Endometrial microvascular endothelial cells (primary cell): ENCODE measurements at regions not wholly inside any gene's neighbourhood (a gene's known extent, or its start where the extent isn't known, plus 50 kb on each side); places are given as distances from the start of the nearest gene placed in this dataset.

Experiments
- in situ Hi-C: cut with HindIII; loops from 2 replicates; pipeline ENCODE4 v1.10.0; 2017; ENCODE audit warnings: low sequenced_read_pairs, low pct_unique_long_range_greater_than_20kb; ENCODE audit errors: inconsistent ontology term

DNA sequence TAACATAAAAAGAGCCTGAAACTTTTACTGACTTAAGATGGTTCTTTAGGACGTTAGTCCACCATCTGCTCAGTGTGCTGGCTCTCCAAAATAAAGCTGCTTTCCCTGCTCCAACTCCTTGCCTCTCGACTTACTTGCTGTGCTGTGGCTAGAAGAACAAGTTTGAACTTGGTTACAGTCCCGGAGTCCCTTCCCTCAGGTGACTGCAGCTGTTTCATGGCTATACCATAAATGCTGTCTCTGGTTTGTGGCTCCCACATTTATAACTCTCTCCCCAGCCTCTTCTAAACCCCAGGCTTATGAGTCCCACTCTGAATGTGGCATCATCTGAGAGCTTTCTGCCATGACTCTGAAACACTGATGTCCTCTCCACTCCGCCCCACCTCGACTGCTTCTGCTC is 166.2 kb upstream of the ADRA1D start:
- in situ Hi-C loops, result no loop called here

DNA sequence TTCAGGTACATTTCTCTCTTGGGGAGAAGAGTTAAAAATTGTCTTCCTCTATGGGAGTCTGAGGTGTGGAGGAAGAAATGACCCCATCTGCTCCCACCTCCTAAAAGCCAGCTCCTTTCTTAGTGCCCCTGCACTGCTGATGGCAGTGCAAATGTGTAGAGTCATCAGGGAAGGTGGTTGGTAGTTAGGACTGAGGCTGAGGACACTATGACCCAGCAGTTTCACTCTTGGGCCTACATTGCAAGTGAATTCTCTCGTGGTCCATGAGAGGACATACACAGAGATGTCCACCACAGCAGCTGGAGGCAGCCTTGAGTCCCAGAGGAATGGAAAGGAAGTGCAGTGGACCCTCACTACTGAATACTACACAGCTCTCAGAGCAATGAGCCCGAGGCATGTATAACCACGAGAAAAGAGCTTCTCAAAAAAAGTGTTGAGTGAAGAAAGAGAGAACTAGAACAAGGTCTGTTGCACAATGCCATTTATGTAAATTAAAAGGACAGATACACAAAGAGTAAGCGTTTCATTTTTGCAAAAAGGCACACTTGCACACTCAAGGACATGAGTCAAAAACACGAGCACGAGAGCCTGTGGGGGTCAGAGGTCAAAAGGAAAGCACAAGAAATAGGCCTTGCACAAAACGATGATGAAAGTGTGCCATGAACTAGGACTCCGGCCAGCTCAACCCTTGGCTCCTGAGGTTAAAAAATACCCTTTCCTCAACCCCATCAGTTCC is 164.4 kb upstream of the ADRA1D start:
- in situ Hi-C loops, result no loop called here

DNA sequence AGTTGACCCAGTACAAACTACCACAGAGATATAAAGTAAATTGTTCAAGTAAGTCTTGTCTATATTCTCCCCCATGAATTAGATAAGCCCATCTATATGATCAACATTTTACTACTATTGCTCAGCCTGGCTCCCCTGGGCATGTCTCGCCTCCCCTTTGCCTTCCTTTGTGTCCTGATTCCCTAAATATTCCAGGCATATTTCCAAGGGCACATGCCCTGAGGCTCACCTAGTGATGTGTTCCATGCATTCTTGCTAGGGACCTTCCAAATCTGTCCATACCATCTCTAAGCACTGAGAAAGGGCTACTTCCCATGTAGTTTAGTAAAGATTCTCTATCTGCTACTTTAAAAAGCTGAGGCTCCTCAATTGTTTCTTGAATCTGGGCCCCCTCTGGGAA is 163.1 kb upstream of the ADRA1D start:
- in situ Hi-C loops, result no loop called here

DNA sequence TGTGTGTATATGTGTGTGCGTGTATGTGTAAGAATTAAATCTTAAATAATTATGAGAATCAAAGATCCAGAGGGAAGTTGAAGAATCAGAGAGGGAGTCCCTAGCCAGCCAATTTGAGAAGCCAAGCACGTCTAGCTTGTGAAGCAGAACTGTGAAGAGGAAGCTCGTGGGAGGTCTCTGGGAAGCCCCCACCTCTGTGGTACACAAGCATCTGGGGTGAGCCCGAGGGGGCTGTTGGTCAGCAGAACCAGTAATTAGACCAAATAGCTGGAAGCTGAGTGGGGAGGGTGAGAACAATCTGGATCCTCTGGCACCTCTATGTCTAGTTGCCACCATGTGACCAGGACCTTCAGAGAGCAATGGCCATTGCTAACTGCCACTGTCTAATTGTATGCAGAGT is 162.7 kb upstream of the ADRA1D start:
- in situ Hi-C loops, result no loop called here

DNA sequence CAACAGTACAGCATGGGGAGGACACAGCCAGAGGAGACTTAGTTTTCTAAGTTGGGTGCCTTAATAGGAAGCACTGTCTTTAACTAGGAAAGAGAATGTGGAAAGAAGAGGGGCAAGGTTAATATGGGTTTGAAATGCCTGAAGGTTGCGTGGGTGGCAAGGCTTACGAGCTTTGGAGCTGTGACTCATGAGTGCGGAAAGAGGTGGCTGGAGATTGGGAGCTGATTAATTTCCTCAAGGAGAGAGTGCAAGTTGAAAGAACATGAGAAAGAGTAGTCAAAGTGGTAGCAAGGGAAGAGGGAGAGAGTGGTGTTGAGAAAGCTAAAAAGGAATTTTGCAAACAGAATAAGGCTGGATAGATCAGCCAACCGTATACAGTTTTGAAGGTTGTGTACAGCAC is 157.5 kb upstream of the ADRA1D start:
- in situ Hi-C loops, result loop anchor here (10.0 kb wide), 1 partner anchor 68 kb away; no protein-coding TSS in a partner anchor

DNA sequence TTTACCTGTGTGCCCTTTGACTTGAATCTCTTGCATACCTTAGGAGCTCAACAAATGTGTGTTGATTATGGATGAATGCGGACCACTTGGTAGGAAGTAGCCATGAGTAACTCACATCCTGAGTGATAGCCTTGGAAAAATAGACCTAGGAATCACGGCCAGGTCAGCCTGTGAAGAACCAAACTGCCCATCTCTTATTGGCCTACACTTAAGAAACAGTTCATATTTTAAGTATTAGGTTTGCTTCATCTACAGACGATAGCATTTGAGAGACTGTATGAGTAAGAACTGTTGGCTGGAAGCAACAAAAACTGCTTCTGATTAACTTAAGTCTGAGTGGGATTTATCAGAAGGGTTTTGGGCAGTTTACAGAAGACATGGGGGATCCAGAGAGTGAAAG is 152.5 kb upstream of the ADRA1D start:
- in situ Hi-C loops, result loop anchor here (10.0 kb wide), 1 partner anchor 73 kb away; no protein-coding TSS in a partner anchor

DNA sequence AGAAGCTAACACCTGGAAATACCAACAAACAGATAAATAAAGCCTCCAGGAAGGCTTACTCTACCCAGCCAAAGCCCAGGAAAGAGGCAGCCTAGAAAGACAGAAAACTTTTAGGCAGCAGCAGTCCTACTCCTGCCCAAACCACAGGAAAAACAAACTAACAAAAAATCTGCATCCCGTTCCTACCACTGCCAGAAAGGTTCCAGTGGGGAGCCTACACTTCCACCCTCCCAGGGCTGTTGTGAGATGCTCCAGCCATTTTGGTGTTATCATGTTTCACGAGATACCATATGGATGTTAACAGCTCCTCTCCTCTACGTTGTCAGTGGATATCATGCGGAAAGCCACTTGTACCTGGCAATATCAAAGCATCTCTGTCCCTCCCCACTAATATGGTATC is 135.9 kb upstream of the ADRA1D start:
- in situ Hi-C loops, result no loop called here

DNA sequence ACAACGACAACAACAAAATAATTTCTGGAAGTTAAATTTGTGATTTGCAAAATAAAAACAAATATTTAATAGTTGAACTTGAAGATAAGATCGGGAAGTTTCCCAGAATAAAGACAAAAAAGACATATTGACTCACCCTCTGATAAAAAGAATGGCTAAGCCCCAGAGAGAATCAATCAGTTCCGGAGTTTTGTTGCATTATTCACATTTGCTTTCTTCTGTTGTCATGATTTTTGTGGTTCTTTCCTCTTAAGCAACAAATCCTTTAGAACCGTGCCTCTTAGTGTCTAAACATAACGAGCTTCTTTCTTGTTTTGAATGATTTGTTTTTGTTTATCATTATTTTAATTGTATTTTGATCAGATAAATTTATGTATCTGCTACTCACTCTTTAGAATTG is 134.9 kb upstream of the ADRA1D start:
- in situ Hi-C loops, result no loop called here

DNA sequence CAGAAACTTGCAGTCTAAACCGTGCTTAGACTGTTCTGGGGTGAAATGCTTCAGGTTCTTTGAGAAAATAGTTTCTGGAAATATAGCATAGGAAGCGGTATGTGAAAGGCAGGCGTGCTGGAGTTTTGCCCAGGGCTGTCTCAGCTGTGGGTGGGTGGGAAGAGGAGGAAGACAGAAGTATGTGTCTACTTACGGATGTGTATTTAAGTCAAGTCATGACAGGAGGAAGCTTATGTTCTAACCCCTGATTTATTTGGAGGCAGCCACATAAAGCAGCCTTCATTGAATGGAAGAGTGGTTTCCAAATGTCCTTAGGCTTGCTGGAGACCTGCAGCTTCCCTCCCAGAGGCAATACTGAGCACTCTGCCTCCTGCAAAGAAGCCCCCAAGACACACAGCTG is 126.8 kb upstream of the ADRA1D start:
- in situ Hi-C loops, result no loop called here

DNA sequence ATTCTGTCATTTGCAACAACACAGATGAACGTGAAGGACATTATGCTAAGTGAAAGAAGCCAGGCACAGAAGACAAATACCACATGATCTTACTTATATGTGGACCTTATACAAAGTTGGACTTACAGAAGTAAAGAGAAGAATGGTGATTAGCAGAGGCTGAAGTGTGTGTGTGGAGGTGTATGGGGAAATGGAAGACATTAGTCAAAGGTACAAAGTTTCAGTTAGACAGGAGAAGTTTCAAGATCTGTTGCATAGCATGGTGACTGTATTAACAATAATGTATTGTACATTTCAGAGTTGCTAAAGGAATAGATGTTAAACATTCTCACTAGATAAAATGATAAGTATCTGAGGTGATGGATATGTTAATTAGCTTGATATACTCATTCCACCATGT is 124.4 kb upstream of the ADRA1D start:
- in situ Hi-C loops, result no loop called here

DNA sequence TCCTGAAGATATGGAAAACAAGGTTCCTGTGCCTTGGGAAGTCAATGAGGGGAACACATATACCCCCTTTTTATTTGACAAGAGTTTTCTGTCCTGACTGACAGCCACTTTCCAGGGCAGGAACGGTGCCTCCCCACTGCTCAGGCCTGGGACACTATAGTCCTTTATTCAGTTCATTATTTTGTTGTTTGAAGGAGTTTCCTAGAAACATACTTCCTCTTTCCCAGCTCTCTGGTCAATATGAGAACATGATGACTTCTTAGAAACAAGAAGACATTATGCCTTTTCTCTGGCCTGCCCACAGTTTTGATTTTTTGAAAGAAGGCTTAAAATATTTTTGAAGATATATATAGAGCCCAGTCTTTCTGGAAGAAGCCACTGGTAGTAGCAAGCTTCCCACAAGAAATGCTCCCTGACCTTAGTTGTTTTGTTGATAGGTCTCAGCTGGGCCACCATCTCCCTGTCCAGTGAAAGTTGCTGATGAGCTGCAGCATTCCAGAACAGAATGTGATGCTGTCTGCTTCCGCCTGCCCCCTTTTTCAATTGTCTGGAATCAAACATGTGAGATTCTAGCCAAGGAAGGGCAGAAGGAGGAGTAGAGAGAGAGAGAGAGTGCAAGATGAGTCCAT is 122.7 kb upstream of the ADRA1D start:
- in situ Hi-C loops, result no loop called here

DNA sequence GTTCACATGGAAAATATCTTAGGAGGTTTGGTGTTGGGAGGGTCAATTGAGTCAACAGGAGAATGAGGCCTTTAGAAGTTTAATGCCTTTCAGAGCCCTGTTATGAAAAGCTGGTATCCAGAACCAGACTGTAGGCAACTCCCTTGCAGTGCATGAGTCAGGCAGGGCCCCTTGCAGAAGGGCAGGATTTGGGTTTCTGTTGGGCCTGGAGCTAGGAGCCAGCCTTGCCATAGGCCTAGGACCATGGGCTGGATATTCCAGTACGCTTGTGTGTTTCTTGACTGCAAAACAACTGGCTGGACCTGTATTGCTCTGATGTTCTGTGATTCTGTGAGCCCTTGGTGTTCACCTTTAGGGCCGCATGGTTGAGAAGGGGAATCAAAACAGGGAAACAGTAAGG is 121.8 kb upstream of the ADRA1D start:
- in situ Hi-C loops, result no loop called here

DNA sequence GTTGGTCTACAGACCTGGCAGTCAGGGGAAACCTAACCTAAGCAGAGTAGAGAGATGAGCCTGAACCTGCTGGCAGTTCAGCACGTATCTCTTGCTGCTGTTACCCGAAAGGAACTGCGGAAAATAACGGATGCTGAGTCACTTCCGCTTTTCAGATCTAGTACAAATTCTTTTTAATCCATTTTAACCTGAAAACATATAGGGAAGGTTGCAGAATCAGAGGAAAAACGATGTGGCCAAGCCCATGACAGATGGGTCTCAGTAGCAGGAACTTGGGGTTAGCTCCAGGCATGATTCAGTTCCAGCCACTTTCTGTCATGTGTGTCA is 120.7 kb upstream of the ADRA1D start:
- in situ Hi-C loops, result no loop called here

DNA sequence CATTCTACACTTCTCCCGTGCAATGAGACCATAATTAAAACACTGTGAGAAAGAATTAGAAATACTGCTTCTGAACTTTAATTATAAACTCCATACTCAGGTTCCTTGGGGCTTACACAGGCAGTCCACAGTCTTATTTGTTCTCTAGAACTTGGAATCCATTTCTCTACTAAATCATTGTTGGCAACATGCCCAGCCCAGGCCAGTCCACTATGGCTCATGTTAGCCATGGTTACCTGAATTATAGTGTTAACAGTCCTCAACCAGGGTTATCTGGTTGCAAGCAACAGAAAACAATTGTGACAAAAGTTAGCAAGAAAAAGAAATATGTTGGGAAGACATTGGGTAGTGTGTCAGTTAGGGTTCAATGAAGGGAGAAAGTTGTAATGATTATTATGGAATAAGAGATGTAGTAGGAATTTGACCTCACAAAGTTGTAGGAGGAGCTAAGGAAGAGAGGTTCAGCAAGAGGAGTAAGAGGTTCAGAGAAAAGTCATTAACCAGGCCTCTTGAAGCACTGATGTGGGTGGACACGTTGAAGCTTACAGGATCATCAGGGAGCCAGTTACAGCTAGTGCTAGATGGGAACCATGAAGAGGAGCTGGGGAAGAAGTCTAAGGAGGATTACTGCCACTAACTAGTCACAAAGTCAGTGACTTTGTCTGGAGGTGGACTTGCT is 120.2 kb upstream of the ADRA1D start:
- in situ Hi-C loops, result no loop called here

DNA sequence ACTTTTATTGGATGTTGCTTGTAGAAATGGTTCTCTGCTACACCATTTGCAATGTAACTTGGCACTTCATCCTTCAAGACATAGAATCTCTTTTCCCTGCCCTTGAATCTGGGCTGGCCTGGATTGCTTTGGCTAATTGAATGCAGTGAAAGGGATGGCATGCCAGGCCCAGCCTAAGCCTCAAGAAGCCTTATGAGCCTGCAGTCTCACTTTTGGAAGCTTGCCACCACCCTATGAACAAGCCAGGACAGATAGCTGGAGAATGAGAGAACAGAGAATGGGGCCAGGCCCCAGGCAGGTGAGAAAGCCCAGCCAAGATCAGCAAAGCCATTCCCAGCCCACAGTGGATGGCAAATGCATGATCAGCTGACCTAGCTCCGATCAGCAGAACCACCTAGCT is 117.0 kb upstream of the ADRA1D start:
- in situ Hi-C loops, result no loop called here

DNA sequence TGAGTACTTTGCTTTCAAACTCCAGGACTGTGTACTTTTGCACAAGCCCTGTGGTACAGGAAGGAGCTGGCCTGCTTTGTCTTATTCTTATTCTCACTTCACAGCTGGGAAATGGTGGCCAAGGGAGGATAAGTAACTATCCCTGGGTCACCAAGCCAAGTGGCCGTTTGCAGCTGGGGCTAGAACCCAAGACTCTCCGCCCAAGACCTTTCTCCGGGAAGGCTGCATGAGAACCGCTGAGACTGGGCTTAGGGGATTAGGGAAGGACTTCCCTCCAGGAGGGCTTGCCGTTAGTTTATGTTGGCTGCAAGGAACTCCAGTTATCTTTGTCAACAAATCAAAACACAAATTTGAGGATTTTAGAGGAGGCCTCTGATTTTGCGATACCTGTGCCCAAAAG is 109.5 kb upstream of the ADRA1D start:
- in situ Hi-C loops, result no loop called here

DNA sequence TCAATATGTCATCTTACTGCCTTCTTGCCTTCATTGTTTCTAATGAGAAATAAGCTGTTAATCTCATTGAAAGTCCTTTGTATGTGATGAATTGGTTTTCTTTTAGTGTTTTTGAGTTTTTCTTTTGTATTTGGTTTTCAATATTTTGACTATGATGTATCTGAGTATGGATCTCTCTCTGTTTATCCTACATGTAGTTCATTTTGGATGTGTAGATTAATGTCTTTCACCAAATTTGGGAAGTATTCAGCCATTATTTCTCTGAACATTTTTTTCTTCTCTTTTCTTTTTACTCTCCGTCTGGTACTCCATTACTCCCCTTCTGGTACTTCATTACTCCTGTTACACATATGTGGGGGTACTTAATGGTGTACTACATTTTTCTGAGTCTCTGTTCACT is 103.3 kb upstream of the ADRA1D start:
- in situ Hi-C loops, result no loop called here

DNA sequence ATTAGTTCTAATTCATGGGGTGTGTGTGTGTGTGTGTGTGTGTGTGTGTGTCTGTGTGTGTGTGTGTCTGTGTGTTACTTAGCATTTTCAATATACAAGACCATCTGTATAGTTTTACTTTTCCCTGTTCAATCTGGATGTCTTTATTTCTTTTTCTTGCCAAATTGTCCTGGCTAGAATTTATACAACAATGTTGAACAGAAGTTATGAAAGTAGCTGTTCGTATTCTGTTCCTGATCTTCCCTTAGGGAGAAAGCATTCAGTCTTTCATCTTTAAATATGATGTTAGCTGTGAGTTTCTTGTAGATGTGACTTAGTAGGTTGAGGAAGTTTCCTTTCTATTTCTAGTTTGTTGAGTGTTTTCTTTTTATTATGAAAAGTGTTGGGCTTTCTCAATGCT is 101.0 kb upstream of the ADRA1D start:
- in situ Hi-C loops, result no loop called here

DNA sequence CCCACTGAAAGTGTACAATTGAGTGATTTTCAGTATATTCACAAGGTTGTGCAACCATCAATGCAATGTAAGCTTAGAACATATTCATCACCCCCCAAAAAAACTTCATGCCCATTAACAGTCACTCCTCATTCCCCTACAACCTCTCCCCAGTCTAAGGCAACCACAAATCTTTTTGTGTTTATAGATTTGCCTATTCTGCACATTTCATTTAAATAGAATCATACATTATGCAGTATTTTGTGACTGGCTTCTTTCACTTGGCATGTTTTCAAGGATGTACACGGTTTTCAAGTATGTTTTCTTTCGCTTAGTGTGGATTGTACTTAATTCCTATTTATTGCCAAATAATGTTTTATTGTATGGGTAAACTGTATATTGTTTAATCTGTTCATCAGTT is 95.6 kb upstream of the ADRA1D start:
- in situ Hi-C loops, result no loop called here

DNA sequence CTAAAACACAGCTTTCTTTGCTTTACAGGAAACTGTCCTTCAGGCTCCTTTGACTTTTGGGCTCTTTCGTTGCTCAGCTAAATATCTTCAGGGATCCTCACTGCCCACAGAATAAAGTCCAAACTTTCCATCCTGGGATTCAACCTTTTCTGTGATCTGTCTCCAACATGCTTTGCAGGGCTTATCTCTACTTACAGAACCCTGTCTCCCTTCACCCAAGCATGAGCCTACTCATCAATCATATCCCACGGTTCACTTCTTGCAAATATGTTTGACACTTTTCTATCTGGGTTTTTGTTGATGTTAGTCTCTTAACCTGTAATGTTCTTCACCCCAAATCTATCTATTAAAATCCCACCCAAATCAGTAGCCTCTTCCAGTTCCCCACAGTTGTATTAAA is 93.5 kb upstream of the ADRA1D start:
- in situ Hi-C loops, result no loop called here
